AG10803 (cell line): ENCODE measurements at regions not wholly inside any gene's neighbourhood (a gene's known extent, or its start where the extent isn't known, plus 50 kb on each side); places are given as distances from the start of the nearest gene placed in this dataset.

Source experiments
- DNase-seq: peaks from one replicate; pipeline ENCODE4 v3.0.0; 2010; ENCODE audit warnings: low read depth
- H3K4me3 ChIP-seq: 2 replicates; pipeline ENCODE4 v1.5.1; 2011; ENCODE audit warnings: mild to moderate bottlenecking, low read length, control low read depth
- CTCF ChIP-seq: conservative IDR thresholded peaks from 2 replicates; pipeline ENCODE4 v1.5.1; 2011; ENCODE audit warnings: mild to moderate bottlenecking, low read length, control low read depth, inconsistent platforms

DNA sequence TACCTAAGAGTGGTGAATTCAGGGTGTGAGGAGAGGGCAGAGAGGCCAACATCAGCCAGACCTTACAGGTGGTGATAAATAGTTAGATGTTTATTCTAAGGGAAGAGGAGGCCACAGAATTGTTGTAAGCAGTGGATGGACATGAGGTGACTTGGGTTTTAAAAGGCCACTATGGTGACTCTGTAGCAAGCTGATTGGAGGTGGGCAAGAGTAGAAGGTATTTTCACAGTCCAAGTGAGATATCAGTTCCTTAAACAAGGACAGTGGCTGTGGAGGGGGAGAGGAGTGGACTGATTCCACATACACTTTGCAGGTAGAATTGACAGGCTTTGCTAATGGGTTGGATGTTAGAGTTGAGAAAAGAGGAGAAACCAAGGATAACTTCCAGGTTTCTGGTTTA lies 60.8 kb upstream of the CLDN14 start:
- no peak overlapping the region for H3K4me3 ChIP-seq
- TF ChIP-seq CTCF: no peak
- no peak for DNase-seq

GRCh38 chr21:36541721-36542139 lies 61.8 kb upstream of the CLDN14 start:
- DNase-seq: no peak
- TF ChIP-seq CTCF: no peak
- H3K4me3 ChIP-seq: no peak overlapping the region

- no peak for TF ChIP-seq CTCF
- no peak overlapping the region for H3K4me3 ChIP-seq
- no peak for DNase-seq
These were observed 62.6 kb upstream of the CLDN14 start for GRCh38 chr21:36542312-36543101.

GRCh38 chr21:36543924-36544323 lies 64.0 kb upstream of the CLDN14 start:
- no peak overlapping the region for H3K4me3 ChIP-seq
- TF ChIP-seq CTCF: no peak
- no peak for DNase-seq

- no peak for DNase-seq
- TF ChIP-seq CTCF: no peak
- H3K4me3 ChIP-seq: no peak overlapping the region
These were observed 64.6 kb upstream of the CLDN14 start for GRCh38 chr21:36544545-36544944.

DNA sequence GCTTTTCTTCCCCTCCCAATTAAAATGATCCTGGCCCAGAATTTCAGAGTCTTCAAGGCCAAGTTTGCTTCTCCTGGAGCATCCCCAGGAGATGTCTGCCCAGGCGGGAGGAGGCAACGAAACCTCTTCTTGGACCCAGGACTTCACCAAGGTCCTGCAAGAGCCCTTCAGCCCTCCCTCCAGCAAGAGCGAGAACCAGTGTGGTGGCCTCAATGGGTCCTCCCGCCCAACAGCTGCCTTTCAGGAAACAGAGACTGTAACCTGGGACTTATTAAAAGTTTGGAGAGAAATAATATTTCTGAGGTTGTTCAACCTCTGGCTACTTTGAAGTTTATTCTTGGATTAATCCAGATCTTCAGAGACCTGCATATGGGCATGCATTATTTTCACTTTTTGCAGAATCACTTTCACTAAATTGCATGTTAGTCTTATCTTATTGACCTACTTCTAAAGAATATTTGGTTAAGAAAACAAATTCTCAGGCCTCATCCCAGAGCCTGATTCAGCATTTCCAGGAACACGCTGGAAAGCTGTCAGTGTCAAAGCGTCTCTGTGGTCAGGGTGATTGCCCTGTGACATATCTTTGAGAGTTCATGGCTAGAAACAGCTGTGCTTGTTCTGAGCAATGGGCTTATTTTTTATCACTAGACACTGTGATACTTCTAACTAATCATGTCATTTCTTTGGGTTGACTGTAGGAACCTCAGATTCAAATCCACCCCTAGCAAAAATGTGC lies 66.0 kb upstream of the CLDN14 start:
- no peak overlapping the region for H3K4me3 ChIP-seq
- no peak for DNase-seq
- no peak for TF ChIP-seq CTCF

GRCh38 chr21:36547464-36547863 lies 67.5 kb upstream of the CLDN14 start:
- no peak for DNase-seq
- H3K4me3 ChIP-seq: no peak overlapping the region

More at GRCh38 chr21:36547464-36547863, 67.5 kb upstream of the CLDN14 start:
- TF ChIP-seq CTCF: no peak
